Activated naive CD8-positive, alpha-beta T cell treated with anti-CD3 and anti-CD28 coated beads for 36 hours (primary cell): ENCODE measurements at regions not wholly inside any gene's neighbourhood (a gene's known extent, or its start where the extent isn't known, plus 50 kb on each side); places are given as distances from the start of the nearest gene placed in this dataset.
"Not testable (repeated sequence)": the region's sequence is repeated elsewhere in the genome, so short reads cannot be mapped to it uniquely, and the experiment has no call there.

ENCODE experiments used
- DNase-seq: peaks from one replicate; pipeline ENCODE4 v3.0.0; 2021
- H3K27ac Mint-ChIP-seq: one replicate; pipeline ENCODE4 v1.8.0; 2022; ENCODE audit warnings: mild to moderate bottlenecking, moderate library complexity, mixed read lengths
- H3K27me3 Mint-ChIP-seq: one replicate; pipeline ENCODE4 v1.8.0; 2022; ENCODE audit warnings: mild to moderate bottlenecking, mixed read lengths
- H3K36me3 Mint-ChIP-seq: one replicate; pipeline ENCODE4 v1.8.0; 2021; ENCODE audit warnings: mild to moderate bottlenecking, mixed read lengths
- H3K4me1 Mint-ChIP-seq: one replicate; pipeline ENCODE4 v1.8.0; 2021; ENCODE audit warnings: mixed read lengths
- H3K4me3 Mint-ChIP-seq: one replicate; pipeline ENCODE4 v1.8.0; 2022; ENCODE audit warnings: mild to moderate bottlenecking, moderate library complexity, mixed read lengths
- H3K9me3 Mint-ChIP-seq: one replicate; pipeline ENCODE4 v1.8.0; 2022; ENCODE audit warnings: mixed read lengths

DNA sequence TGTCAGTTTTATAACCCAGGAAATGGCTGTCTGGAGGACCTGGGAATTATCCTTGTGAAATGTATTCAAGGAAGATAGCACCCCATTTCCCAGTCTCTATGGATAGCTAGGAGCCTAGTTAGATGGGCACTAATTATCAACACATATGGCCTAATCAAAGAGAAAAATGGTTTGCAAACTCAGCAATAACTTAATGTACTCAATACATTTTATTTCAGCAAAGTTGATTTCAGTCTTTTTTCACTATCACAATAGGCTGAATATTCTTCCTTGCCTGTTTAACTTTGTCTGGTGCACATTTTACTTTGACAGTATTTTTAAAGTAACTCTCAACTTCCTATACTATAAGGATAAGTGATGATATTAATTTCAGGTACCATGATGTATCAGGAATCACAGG lies 756.3 kb downstream of the CCDC85A start:
- Mint-ChIP-seq H3K36me3 (no peaks in the 10 kb centered on the region), H3K27ac (no peak overlapping the region)

GRCh38 chr2:56952871-56953270 lies 769.1 kb downstream of the CCDC85A start:
- Mint-ChIP-seq H3K36me3 (no peaks in the 10 kb centered on the region), H3K4me1 (no peaks in the 10 kb centered on the region), H3K27me3 (no peaks in the 10 kb centered on the region), H3K27ac (no peak overlapping the region), H3K4me3 (no peak overlapping the region), H3K9me3 (peaks cover 15% of the 10 kb centered on the region)
- no peak for DNase-seq

More for the DNA sequence above, 756.3 kb downstream of the CCDC85A start:
- H3K9me3 Mint-ChIP-seq: peaks cover 2% of the 10 kb centered on the region
- no peaks in the 10 kb centered on the region for H3K4me1 Mint-ChIP-seq
- H3K4me3 Mint-ChIP-seq: no peak overlapping the region
- H3K27me3 Mint-ChIP-seq: no peaks in the 10 kb centered on the region
- no peak for DNase-seq

GRCh38 chr2:56960581-56960980 lies 776.8 kb downstream of the CCDC85A start:
- no peak overlapping the region for H3K4me3 Mint-ChIP-seq
- H3K9me3 Mint-ChIP-seq: peaks cover 10% of the 10 kb centered on the region
- no peak for DNase-seq
- H3K4me1 Mint-ChIP-seq: no peaks in the 10 kb centered on the region
- H3K27ac Mint-ChIP-seq: no peak overlapping the region
- no peaks in the 10 kb centered on the region for H3K36me3 Mint-ChIP-seq
- H3K27me3 Mint-ChIP-seq: no peaks in the 10 kb centered on the region

GRCh38 chr2:56962673-56963072 lies 778.9 kb downstream of the CCDC85A start:
- Mint-ChIP-seq H3K4me3 (no peak overlapping the region), H3K36me3 (no peaks in the 10 kb centered on the region), H3K4me1 (no peaks in the 10 kb centered on the region), H3K27me3 (no peaks in the 10 kb centered on the region), H3K9me3 (peaks cover 6% of the 10 kb centered on the region), H3K27ac (no peak overlapping the region)
- no peak for DNase-seq

GRCh38 chr2:56969513-56969912 lies 785.7 kb downstream of the CCDC85A start:
- no peak overlapping the region for H3K27ac Mint-ChIP-seq
- H3K9me3 Mint-ChIP-seq: peaks cover 5% of the 10 kb centered on the region
- no peak overlapping the region for H3K4me3 Mint-ChIP-seq
- no peaks in the 10 kb centered on the region for H3K36me3 Mint-ChIP-seq
- H3K4me1 Mint-ChIP-seq: no peaks in the 10 kb centered on the region
- H3K27me3 Mint-ChIP-seq: no peaks in the 10 kb centered on the region
- DNase-seq: no peak

GRCh38 chr2:56971383-56971974 lies 787.7 kb downstream of the CCDC85A start:
- no peaks in the 10 kb centered on the region for H3K4me1 Mint-ChIP-seq
- H3K27me3 Mint-ChIP-seq: no peaks in the 10 kb centered on the region
- H3K9me3 Mint-ChIP-seq: peaks cover 5% of the 10 kb centered on the region
- H3K36me3 Mint-ChIP-seq: no peaks in the 10 kb centered on the region
- H3K4me3 Mint-ChIP-seq: no peak overlapping the region
- DNase-seq: no peak
- H3K27ac Mint-ChIP-seq: no peak overlapping the region

DNA sequence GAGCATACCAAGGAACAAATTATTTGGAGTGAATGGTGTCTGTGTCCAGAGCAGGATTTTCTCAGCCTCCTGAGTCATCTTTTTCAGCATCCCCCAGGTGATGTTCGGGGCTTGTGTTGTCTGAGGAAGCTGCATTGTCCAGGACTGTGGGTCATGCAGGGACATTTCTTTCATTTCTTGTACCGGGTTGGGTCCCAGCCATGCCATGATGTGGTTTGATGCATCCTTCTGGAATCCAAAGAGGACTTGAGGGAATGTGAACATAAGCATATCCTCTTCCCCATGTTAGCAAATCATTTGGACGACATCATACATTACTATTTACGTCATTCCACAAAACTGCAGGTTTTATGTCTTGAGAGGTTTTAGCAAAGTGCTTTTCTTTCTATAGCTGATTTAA lies 797.8 kb downstream of the CCDC85A start:
- Mint-ChIP-seq H3K36me3 (no peaks in the 10 kb centered on the region), H3K27ac (no peak overlapping the region), H3K9me3 (peaks cover 14% of the 10 kb centered on the region), H3K27me3 (no peaks in the 10 kb centered on the region), H3K4me3 (no peak overlapping the region), H3K4me1 (no peaks in the 10 kb centered on the region)
- DNase-seq: no peak

GRCh38 chr2:56985609-56986008 lies 801.8 kb downstream of the CCDC85A start:
- H3K36me3 Mint-ChIP-seq: no peaks in the 10 kb centered on the region
- DNase-seq: no peak
- peaks cover 5% of the 10 kb centered on the region for H3K9me3 Mint-ChIP-seq
- no peaks in the 10 kb centered on the region for H3K27me3 Mint-ChIP-seq
- no peak overlapping the region for H3K27ac Mint-ChIP-seq
- no peaks in the 10 kb centered on the region for H3K4me1 Mint-ChIP-seq
- H3K4me3 Mint-ChIP-seq: no peak overlapping the region

DNA sequence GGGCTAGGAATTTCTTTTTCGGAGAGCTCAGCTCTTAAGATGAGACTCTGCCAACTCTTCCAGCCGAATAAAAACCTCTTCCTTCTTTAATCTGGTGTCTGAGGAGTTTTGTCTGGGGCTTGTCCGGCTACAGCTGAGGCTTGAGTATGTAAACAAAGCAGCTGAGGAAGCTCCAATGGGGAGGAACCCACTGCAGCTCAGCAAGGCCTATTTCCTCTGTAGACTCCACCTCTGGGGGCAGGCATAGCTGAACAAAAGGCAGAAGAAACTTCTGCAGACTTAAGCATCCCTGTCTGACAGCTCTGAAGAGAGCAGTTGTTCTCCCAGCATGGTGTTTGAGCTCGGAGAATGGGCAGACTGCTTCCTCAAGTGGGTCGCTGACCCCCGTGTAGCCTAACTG lies 838.7 kb downstream of the CCDC85A start:
- DNase-seq: no peak
- peaks cover 20% of the 10 kb centered on the region for H3K9me3 Mint-ChIP-seq
- no peaks in the 10 kb centered on the region for H3K36me3 Mint-ChIP-seq
- no peaks in the 10 kb centered on the region for H3K4me1 Mint-ChIP-seq
- H3K27ac Mint-ChIP-seq: no peak overlapping the region
- no peaks in the 10 kb centered on the region for H3K27me3 Mint-ChIP-seq
- no peak overlapping the region for H3K4me3 Mint-ChIP-seq

GRCh38 chr2:57044931-57045635 lies 861.3 kb downstream of the CCDC85A start:
- Mint-ChIP-seq H3K4me3 (no peak overlapping the region), H3K27ac (no peak overlapping the region), H3K36me3 (no peaks in the 10 kb centered on the region), H3K4me1 (no peaks in the 10 kb centered on the region), H3K27me3 (no peaks in the 10 kb centered on the region), H3K9me3 (peaks cover 7% of the 10 kb centered on the region)
- no peak for DNase-seq

- Mint-ChIP-seq H3K4me1 (no peaks in the 10 kb centered on the region), H3K27me3 (no peaks in the 10 kb centered on the region), H3K4me3 (no peak overlapping the region), H3K36me3 (no peaks in the 10 kb centered on the region), H3K9me3 (peaks cover 6% of the 10 kb centered on the region), H3K27ac (no peak overlapping the region)
- DNase-seq: no peak
Measured at GRCh38 chr2:57049273-57049672, 865.5 kb downstream of the CCDC85A start.

- no peaks in the 10 kb centered on the region for H3K4me1 Mint-ChIP-seq
- no peak overlapping the region for H3K4me3 Mint-ChIP-seq
- no peaks in the 10 kb centered on the region for H3K27me3 Mint-ChIP-seq
- DNase-seq: no peak
- no peaks in the 10 kb centered on the region for H3K36me3 Mint-ChIP-seq
- H3K9me3 Mint-ChIP-seq: peaks cover 6% of the 10 kb centered on the region
- H3K27ac Mint-ChIP-seq: no peak overlapping the region
Measured at GRCh38 chr2:57050007-57050406, 866.2 kb downstream of the CCDC85A start.

DNA sequence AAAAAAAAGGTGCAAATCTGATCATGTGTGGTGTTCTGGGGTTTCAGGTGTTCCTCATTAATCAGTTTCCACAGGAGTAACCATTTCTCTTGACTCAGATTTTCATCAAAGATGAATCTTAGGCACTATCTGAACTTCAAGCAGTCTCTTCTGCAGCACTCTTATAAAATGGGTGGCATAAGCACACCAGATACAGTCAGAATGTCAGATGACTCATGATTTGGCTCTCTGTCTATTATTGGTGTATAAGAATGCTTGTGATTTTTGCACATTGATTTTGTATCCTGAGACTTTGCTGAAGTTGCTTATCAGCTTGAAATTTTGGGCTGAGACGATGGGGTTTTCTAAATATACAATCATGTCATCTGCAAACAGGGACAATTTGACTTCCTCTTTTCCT lies 882.5 kb downstream of the CCDC85A start:
- H3K4me1 Mint-ChIP-seq, H3K27ac Mint-ChIP-seq, H3K9me3 Mint-ChIP-seq, DNase-seq, H3K27me3 Mint-ChIP-seq, H3K4me3 Mint-ChIP-seq, H3K36me3 Mint-ChIP-seq: not testable (repeated sequence)

GRCh38 chr2:57075226-57075625 lies 891.4 kb downstream of the CCDC85A start:
- H3K4me3 Mint-ChIP-seq: no peak overlapping the region
- DNase-seq: no peak
- no peaks in the 10 kb centered on the region for H3K4me1 Mint-ChIP-seq
- no peak overlapping the region for H3K27ac Mint-ChIP-seq
- H3K36me3 Mint-ChIP-seq: no peaks in the 10 kb centered on the region
- H3K9me3 Mint-ChIP-seq: peaks cover 5% of the 10 kb centered on the region
- H3K27me3 Mint-ChIP-seq: no peaks in the 10 kb centered on the region

- peaks cover 6% of the 10 kb centered on the region for H3K9me3 Mint-ChIP-seq
- DNase-seq: no peak
- no peak overlapping the region for H3K27ac Mint-ChIP-seq
- no peaks in the 10 kb centered on the region for H3K27me3 Mint-ChIP-seq
- H3K36me3 Mint-ChIP-seq: no peaks in the 10 kb centered on the region
- H3K4me1 Mint-ChIP-seq: no peaks in the 10 kb centered on the region
- H3K4me3 Mint-ChIP-seq: no peak overlapping the region
Measured at GRCh38 chr2:57080035-57080434, 896.2 kb downstream of the CCDC85A start.

GRCh38 chr2:57084697-57085281 lies 901.0 kb downstream of the CCDC85A start:
- DNase-seq: no peak
- Mint-ChIP-seq H3K4me1 (no peaks in the 10 kb centered on the region), H3K9me3 (peaks cover 8% of the 10 kb centered on the region), H3K27ac (no peak overlapping the region), H3K27me3 (no peaks in the 10 kb centered on the region), H3K36me3 (no peaks in the 10 kb centered on the region), H3K4me3 (no peak overlapping the region)
